SK-N-SH treated with all-trans-retinoic acid at 6 μM for 48 hours (cell line): ENCODE measurements at regions not wholly inside any gene's neighbourhood (a gene's known extent, or its start where the extent isn't known, plus 50 kb on each side); places are given as distances from the start of the nearest gene placed in this dataset.

ENCODE experiments used
- ATAC-seq: fragments of 200-7000 bp; cut with Tn5 transposase; 3 replicates; pipeline ENCODE4 v1.9.1; 2020; ENCODE audit warnings: mild to moderate bottlenecking, moderate library complexity
- ARNTL ChIP-seq: fragments of 450-650 bp; formaldehyde crosslinking; IDR thresholded peaks from 2 replicates; pipeline ENCODE4 v1.5.0; 2020; ENCODE audit warnings: low read depth, mild to moderate bottlenecking, moderate library complexity, borderline replicate concordance
- BACH2 ChIP-seq: fragments of 250-450 bp; sonication (Bioruptor Pico); IDR thresholded peaks from 2 replicates; pipeline ENCODE4 v1.9.0; 2021; ENCODE audit warnings: mild to moderate bottlenecking, borderline replicate concordance
- CSDC2 ChIP-seq: fragments of 250-450 bp; sonication (Bioruptor Pico); IDR thresholded peaks from 2 replicates; pipeline ENCODE4 v1.5.0; 2020; ENCODE audit warnings: mild to moderate bottlenecking, moderate library complexity
- ESRRG ChIP-seq: fragments of 250-450 bp; sonication (Bioruptor Pico); IDR thresholded peaks from 2 replicates; pipeline ENCODE4 v1.6.1; 2021; ENCODE audit warnings: mild to moderate bottlenecking
- ISL1 ChIP-seq: fragments of 250-450 bp; sonication (Bioruptor Pico); IDR thresholded peaks from 2 replicates; pipeline ENCODE4 v2.1.2; 2022; ENCODE audit warnings: mild to moderate bottlenecking, moderate library complexity
- OSR1 ChIP-seq: fragments of 250-450 bp; sonication (Bioruptor Pico); IDR thresholded peaks from 2 replicates; pipeline ENCODE4 v1.8.0; 2022; ENCODE audit warnings: moderate library complexity, mild to moderate bottlenecking, inconsistent platforms
- POU6F1 ChIP-seq: fragments of 250-450 bp; sonication (Bioruptor Pico); IDR thresholded peaks from 2 replicates; pipeline ENCODE4 v1.8.0; 2021; ENCODE audit warnings: low read depth, mild to moderate bottlenecking, moderate library complexity, borderline replicate concordance
- PPARA ChIP-seq: fragments of 250-450 bp; sonication (Bioruptor Pico); IDR thresholded peaks from 2 replicates; pipeline ENCODE4 v1.5.0; 2020; ENCODE audit warnings: mild to moderate bottlenecking, borderline replicate concordance
- RARB ChIP-seq: fragments of 250-450 bp; sonication (Bioruptor Pico); IDR thresholded peaks from 2 replicates; pipeline ENCODE4 v1.8.0; 2021; ENCODE audit warnings: mild to moderate bottlenecking, moderate library complexity
- SNAI2 ChIP-seq: fragments of 250-450 bp; sonication (Bioruptor Pico); IDR thresholded peaks from 2 replicates; pipeline ENCODE4 v1.5.0; 2020; ENCODE audit warnings: mild to moderate bottlenecking, moderate library complexity
- TCF4 ChIP-seq: fragments of 250-450 bp; sonication (Bioruptor Pico); IDR thresholded peaks from 2 replicates; pipeline ENCODE4 v1.8.0; 2021; ENCODE audit warnings: mild to moderate bottlenecking, moderate library complexity, borderline replicate concordance
- TOX ChIP-seq: fragments of 250-450 bp; sonication (Bioruptor Pico); IDR thresholded peaks from 2 replicates; pipeline ENCODE4 v1.8.0; 2021; ENCODE audit warnings: mild to moderate bottlenecking, moderate library complexity, borderline replicate concordance
- TSHZ2 ChIP-seq: fragments of 250-450 bp; sonication (Bioruptor Pico); IDR thresholded peaks from 2 replicates; pipeline ENCODE4 v1.5.0; 2020; ENCODE audit warnings: mild to moderate bottlenecking, moderate library complexity
- ZC3H10 ChIP-seq: fragments of 250-450 bp; sonication (Bioruptor Pico); IDR thresholded peaks from 2 replicates; pipeline ENCODE4 v1.5.1; 2021; ENCODE audit warnings: mild to moderate bottlenecking, moderate library complexity
- ZFP3 ChIP-seq: fragments of 250-450 bp; sonication (Bioruptor Pico); IDR thresholded peaks from 2 replicates; pipeline ENCODE4 v1.5.0; 2020; ENCODE audit warnings: mild to moderate bottlenecking, moderate library complexity
- ZFP30 ChIP-seq: fragments of 450-650 bp; formaldehyde crosslinking; IDR thresholded peaks from 2 replicates; pipeline ENCODE4 v1.5.0; 2022; ENCODE audit warnings: mild to moderate bottlenecking, moderate library complexity
- ZNF8 ChIP-seq: fragments of 450-650 bp; formaldehyde crosslinking; IDR thresholded peaks from 2 replicates; pipeline ENCODE4 v1.5.0; 2020; ENCODE audit warnings: mild to moderate bottlenecking, moderate library complexity
- TF ChIP-seq, protein P1 (sequence below): fragments of 250-450 bp; sonication (Bioruptor Pico); IDR thresholded peaks from 2 replicates; pipeline ENCODE4 v1.5.1; 2021; ENCODE audit warnings: mild to moderate bottlenecking, moderate library complexity
- TF ChIP-seq, protein P2 (sequence below): fragments of 250-450 bp; sonication (Bioruptor Pico); IDR thresholded peaks from 2 replicates; pipeline ENCODE4 v1.5.1; 2020; ENCODE audit warnings: low read depth, mild to moderate bottlenecking, moderate library complexity

- no peak for ATAC-seq
- TF ChIP-seq SNAI2 (CRISPR knock-in tag) (no peak), ZC3H10 (CRISPR knock-in tag) (no peak), ESRRG (CRISPR knock-in tag) (no peak)
- TF ChIP-seq, protein P1, sequence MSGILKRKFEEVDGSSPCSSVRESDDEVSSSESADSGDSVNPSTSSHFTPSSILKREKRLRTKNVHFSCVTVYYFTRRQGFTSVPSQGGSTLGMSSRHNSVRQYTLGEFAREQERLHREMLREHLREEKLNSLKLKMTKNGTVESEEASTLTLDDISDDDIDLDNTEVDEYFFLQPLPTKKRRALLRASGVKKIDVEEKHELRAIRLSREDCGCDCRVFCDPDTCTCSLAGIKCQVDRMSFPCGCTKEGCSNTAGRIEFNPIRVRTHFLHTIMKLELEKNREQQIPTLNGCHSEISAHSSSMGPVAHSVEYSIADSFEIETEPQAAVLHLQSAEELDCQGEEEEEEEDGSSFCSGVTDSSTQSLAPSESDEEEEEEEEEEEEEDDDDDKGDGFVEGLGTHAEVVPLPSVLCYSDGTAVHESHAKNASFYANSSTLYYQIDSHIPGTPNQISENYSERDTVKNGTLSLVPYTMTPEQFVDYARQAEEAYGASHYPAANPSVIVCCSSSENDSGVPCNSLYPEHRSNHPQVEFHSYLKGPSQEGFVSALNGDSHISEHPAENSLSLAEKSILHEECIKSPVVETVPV, result no peak
These were observed 238.6 kb upstream of the TPM1 start for GRCh38 chr15:62803856-62804400.

DNA sequence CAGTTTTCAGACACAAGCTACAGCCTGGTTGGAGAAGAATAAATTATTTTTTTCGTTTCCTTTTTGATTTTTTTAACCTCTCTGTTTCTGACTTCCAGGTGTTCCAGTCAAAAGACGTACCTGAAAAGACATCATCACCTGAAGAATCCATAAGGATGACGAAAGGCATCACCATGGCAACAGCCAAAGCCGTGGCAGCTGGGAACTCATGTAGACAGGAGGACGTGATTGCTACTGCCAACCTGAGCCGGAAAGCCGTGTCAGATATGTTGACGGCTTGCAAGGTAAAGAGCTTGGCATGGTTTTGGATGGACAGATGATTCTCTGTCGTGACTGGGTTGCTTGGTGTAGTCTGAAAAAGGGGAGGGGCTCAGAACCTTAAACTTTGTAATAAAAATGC lies 237.0 kb upstream of the TPM1 start:
- ATAC-seq, result no peak
- TF ChIP-seq TCF4 (CRISPR knock-in tag), result no peak

DNA sequence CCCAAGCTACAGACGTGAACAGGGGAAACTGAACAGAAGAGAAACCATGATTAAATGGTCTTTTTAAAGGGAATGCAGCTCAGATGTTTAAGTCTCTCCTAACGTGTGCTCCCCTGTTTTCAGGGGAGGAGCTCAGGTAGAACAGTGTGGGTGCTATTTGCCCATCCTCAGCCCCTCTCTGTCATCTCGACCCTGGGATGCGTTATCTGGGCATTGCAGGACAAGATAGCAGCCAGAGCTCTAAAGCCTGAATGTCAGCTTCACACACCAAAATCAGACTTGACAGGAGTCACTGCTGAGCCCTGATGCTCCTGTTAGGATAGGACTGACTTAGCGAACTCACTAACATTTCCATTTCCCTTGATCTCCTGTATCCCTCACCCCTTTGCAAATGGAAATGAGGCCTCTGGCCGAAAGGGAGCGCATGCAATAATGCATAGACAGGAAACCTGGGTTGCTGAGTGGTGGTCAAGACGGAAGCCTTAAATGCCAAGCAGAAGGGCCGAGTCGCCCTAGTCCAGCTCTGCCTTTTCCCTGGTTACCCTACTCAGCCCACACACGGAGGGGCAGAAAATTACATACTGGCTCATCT lies 234.9 kb upstream of the TPM1 start:
- ATAC-seq, result no peak
- TF ChIP-seq OSR1 (CRISPR knock-in tag) (no peak), ZFP30 (CRISPR knock-in tag) (no peak), ISL1 (CRISPR knock-in tag) (no peak), POU6F1 (CRISPR knock-in tag) (no peak), TSHZ2 (no peak), CSDC2 (no peak), TOX (CRISPR knock-in tag) (no peak), TCF4 (CRISPR knock-in tag) (no peak), BACH2 (CRISPR knock-in tag) (no peak), ZNF8 (CRISPR knock-in tag) (no peak), RARB (no peak), ZC3H10 (CRISPR knock-in tag) (no peak)
- TF ChIP-seq, protein P2, sequence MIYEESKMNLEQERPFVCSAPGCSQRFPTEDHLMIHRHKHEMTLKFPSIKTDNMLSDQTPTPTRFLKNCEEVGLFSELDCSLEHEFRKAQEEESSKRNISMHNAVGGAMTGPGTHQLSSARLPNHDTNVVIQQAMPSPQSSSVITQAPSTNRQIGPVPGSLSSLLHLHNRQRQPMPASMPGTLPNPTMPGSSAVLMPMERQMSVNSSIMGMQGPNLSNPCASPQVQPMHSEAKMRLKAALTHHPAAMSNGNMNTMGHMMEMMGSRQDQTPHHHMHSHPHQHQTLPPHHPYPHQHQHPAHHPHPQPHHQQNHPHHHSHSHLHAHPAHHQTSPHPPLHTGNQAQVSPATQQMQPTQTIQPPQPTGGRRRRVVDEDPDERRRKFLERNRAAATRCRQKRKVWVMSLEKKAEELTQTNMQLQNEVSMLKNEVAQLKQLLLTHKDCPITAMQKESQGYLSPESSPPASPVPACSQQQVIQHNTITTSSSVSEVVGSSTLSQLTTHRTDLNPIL (CRISPR knock-in tag), result no peak
- TF ChIP-seq, protein P1, result no peak
- TF ChIP-seq, all 23 proteins: peak for 0

DNA sequence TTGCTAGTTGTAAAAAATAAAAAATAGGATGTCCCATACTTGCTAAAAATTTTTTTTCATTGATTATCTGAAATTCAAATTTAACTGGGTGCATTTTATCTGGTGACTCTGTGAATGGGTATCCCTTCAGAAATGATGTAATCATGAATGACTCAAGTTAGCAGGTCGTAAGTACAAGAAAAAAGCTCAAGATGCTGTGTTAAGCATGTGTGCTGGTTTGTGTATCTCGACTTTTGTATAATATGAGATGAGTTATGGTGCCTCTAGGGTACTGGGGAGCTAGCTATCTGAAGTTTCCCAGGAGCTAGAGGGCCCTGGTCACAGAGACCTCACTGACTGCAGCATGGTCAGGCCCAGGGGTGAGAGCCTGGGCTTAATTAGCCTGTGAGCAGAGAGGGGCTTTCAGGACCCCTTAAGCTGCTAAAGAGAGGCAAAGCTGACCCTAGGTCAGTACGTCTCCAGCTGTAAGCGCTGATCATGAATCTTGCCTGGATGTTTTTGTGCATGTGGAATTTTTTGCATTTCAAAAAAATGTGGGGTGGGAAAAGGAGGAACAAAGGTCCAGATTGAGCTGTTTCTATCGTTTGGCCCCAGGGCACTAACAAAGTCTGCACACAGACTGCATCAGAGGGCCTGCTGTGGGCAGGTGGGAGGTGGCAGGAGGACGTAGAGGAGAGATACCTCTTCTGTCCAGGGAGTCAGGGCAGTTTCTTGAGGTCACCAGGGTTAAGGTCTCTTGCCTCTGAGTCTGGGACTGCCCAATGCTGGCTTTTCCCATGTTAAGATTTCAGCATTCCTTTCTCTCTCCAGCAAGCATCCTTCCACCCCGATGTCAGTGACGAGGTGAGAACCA lies 233.2 kb upstream of the TPM1 start:
- ATAC-seq, result peak; percentile 85
- TF ChIP-seq CSDC2, result no peak; the same call in 1 of the 2 replicates
- peak; percentile 76 for TF ChIP-seq ISL1 (CRISPR knock-in tag)
- TF ChIP-seq PPARA, result no peak
- no peak for TF ChIP-seq BACH2 (CRISPR knock-in tag)
- TF ChIP-seq TOX (CRISPR knock-in tag), result no peak
- TF ChIP-seq POU6F1 (CRISPR knock-in tag), result no peak
- TF ChIP-seq ZFP3 (CRISPR knock-in tag), result 0 out of 2 replicates have a peak, but pooled peaks have one; percentile 63
- TF ChIP-seq, protein P2 (CRISPR knock-in tag), result 0 out of 2 replicates have a peak, but pooled peaks have one; percentile 32
- TF ChIP-seq, protein P1, result no peak
- no peak for TF ChIP-seq ARNTL (CRISPR knock-in tag)
- 0 out of 2 replicates have a peak, but pooled peaks have one; percentile 27 for TF ChIP-seq ESRRG (CRISPR knock-in tag)
